Panc1 (cell line): ENCODE measurements at regions not wholly inside any gene's neighbourhood (a gene's known extent, or its start where the extent isn't known, plus 50 kb on each side); places are given as distances from the start of the nearest gene placed in this dataset.

Source experiments
- POLR2AphosphoS5 ChIP-seq: IDR thresholded peaks from 2 replicates; pipeline ENCODE4 v1.6.1; 2012; ENCODE audit warnings: mild to moderate bottlenecking, low read depth, low read length, moderate library complexity
- SIN3A ChIP-seq: IDR thresholded peaks from 2 replicates; pipeline ENCODE4 v1.6.1; 2012; ENCODE audit warnings: low read depth, mild to moderate bottlenecking, low read length, moderate library complexity, borderline replicate concordance; ENCODE audit not compliant: insufficient read depth
- TF ChIP-seq, protein P1 (sequence below): fragments of 450-650 bp; IDR thresholded peaks from 2 replicates; pipeline ENCODE4 v1.5.1; 2017; ENCODE audit warnings: mild to moderate bottlenecking

DNA sequence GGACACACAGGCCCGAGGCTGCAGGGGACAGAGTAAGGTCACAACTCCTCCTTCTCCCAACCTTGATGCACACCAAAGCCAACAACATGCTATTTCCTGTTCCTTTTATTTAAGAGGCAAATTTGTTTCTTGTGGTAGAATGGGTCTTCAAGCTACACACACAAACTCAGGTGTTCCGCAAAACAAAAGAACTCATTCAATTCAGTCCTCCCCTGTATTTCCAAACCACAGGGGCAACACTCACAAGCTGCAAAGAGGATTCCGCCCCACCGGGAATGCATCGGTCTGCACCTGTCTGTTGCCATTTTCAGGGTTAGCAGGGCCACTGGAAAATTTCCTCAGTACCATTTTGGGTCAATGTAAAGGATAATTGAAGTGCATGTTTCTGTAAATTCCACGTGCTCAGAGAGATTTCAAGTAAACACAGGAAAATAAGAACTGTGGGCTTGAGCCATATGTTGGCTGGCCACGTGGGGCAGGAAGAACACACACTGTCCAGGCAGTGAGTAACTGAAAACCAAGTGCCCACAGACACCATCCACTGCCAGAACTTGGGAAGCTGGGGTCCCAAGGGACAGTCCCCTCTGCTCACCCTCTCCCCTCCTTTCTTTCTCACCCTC is 145.2 kb upstream of the ERG start:
- TF ChIP-seq POLR2AphosphoS5 (no peak), SIN3A (no peak)
- TF ChIP-seq, protein P1, sequence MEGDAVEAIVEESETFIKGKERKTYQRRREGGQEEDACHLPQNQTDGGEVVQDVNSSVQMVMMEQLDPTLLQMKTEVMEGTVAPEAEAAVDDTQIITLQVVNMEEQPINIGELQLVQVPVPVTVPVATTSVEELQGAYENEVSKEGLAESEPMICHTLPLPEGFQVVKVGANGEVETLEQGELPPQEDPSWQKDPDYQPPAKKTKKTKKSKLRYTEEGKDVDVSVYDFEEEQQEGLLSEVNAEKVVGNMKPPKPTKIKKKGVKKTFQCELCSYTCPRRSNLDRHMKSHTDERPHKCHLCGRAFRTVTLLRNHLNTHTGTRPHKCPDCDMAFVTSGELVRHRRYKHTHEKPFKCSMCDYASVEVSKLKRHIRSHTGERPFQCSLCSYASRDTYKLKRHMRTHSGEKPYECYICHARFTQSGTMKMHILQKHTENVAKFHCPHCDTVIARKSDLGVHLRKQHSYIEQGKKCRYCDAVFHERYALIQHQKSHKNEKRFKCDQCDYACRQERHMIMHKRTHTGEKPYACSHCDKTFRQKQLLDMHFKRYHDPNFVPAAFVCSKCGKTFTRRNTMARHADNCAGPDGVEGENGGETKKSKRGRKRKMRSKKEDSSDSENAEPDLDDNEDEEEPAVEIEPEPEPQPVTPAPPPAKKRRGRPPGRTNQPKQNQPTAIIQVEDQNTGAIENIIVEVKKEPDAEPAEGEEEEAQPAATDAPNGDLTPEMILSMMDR: no peak
